ENCODE measurements at regions not wholly inside any gene's neighbourhood (a gene's known extent, or its start where the extent isn't known, plus 50 kb on each side); places are given as distances from the start of the nearest gene placed in this dataset.

GRCh38 chr9:25752398-25752797 is 74.2 kb upstream of the TUSC1 start:
- TF ChIP-seq REST (IDR thresholded peaks at IDR 0.05; ENCODE audit: low read depth): no peak
- no peak for TF ChIP-seq USF1 (IDR thresholded peaks at IDR 0.05)

- TF ChIP-seq EGR1 (IDR thresholded peaks at IDR 0.05) (no peak), TEAD4 (IDR thresholded peaks at IDR 0.05) (no peak), TCF12 (IDR thresholded peaks at IDR 0.05; ENCODE audit: low read depth) (no peak), FOXM1 (IDR thresholded peaks at IDR 0.05; ENCODE audit: borderline replicate concordance, low read depth) (no peak), NFIC (IDR thresholded peaks at IDR 0.05) (no peak), EP300 (IDR thresholded peaks at IDR 0.05; ENCODE audit: borderline replicate concordance) (no peak), MAX (IDR thresholded peaks at IDR 0.05) (no peak)
Measured at GRCh38 chr9:25742256-25742655, 64.0 kb upstream of the TUSC1 start.

GRCh38 chr9:25733336-25733982 is 55.2 kb upstream of the TUSC1 start:
- TF ChIP-seq RAD21 (IDR thresholded peaks at IDR 0.05; ENCODE audit: low read depth) (no peak), NFIC (IDR thresholded peaks at IDR 0.05) (no peak), MAX (IDR thresholded peaks at IDR 0.05) (no peak), ZBTB7A (IDR thresholded peaks at IDR 0.05; ENCODE audit: low read depth) (no peak), CEBPB (IDR thresholded peaks at IDR 0.05) (no peak), TCF12 (IDR thresholded peaks at IDR 0.05; ENCODE audit: low read depth) (no peak), CREB1 (IDR thresholded peaks at IDR 0.05; ENCODE audit: low read depth) (no peak)

Data from Ishikawa (cell line).